ENCODE measurements at regions not wholly inside any gene's neighbourhood (a gene's known extent, or its start where the extent isn't known, plus 50 kb on each side); places are given as distances from the start of the nearest gene placed in this dataset.
"Not testable (repeated sequence)": the region's sequence is repeated elsewhere in the genome, so short reads cannot be mapped to it uniquely, and the experiment has no call there.

DNA sequence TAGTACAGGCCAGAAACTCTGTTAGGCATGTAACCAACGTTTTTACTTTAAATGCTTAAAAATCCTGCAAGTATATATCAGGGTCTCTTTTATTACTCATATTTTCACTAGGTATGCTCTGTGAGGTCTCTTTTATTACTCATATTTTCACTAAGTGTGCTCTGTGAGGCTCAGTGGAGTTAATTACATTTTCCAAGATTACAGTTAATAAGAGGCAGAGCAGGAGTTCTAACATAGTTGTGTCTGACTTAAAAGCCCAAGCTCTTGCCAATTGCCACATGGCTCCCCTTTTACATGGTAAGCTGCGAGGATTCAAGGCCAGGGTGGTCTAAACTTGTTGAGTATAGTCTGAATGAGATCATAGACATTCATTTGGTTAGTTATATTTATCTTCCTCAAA is 81.0 kb upstream of the ARMCX2 start:
- Mint-ChIP-seq H3K27me3 (no peaks in the 10 kb centered on the region), H3K9me3 (ENCODE audit: low read depth) (no peaks in the 10 kb centered on the region), H3K36me3 (no peaks in the 10 kb centered on the region), H3K4me3 (no peak overlapping the region), H3K27ac (no peak overlapping the region), H3K4me1 (no peaks in the 10 kb centered on the region)
- ATAC-seq (no peak), DNase-seq (no peak)
- CTCF ChIA-PET, result no interaction called here

DNA sequence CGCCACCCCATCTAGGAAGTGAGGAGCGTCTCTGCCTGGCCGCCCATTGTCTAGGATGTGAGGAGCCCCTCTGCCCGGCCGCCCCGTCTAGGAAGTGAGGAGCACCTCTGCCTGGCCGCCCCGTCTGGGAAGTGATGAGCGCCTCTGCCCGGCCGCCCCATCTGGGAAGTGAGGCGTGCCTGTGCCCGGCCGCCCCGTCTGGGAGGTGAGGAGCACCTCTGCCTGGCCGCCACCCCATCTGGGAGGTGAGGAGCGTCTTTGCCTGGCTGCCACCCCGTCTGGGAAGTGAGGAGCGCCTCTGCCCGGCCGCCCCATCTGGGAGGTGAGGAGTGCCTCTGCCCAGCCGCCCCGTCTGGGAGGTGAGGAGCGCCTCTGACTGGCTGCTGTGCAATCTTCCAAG is 79.2 kb upstream of the ARMCX2 start:
- H3K27ac Mint-ChIP-seq; H3K4me1 Mint-ChIP-seq; ATAC-seq; H3K9me3 Mint-ChIP-seq (ENCODE audit: low read depth); CTCF ChIA-PET; DNase-seq; H3K4me3 Mint-ChIP-seq; H3K36me3 Mint-ChIP-seq; H3K27me3 Mint-ChIP-seq: not testable (repeated sequence)

DNA sequence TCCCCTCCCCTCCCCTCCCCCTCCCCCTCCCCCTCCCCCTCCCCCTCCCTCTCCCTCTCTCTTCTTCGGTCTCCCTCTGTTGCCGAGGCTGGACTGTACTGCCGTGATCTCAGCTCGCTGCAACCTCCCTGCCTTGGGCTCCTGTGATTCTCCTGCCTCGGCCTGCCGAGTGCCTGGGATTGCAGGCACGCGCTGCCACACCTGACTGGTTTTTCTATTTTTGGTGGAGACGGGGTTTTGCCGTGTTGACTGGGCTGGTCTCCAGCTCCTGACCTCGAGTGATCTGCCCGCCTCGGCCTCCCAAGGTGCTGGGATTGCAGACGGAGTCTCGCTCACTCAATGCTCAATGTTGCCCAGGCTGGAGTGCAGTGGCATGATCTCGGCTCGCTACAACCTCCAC is 78.8 kb upstream of the ARMCX2 start:
- CTCF ChIA-PET; ATAC-seq; H3K4me3 Mint-ChIP-seq; H3K36me3 Mint-ChIP-seq; H3K4me1 Mint-ChIP-seq; H3K9me3 Mint-ChIP-seq (ENCODE audit: low read depth); DNase-seq; H3K27ac Mint-ChIP-seq; H3K27me3 Mint-ChIP-seq: not testable (repeated sequence)

DNA sequence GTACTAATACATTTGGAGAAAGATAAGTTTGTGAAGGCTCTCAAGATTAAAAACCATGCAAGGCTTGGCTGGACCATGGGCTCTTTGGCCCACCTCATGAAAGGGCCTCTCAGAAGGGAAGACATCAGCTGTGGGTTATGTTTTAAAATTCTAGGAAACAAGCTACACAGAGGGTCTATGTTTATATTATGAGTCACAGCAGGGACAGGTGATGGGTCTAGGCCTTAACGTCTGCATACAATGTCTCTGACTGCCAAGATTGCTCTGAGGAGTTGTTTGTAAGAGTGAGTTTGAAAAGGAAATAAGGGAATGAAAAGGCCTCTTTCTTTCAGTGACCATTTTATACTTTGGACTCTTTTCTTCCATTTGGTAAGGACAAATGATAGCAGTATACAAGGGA is 77.0 kb upstream of the ARMCX2 start:
- no peaks in the 10 kb centered on the region for H3K4me1 Mint-ChIP-seq
- H3K9me3 Mint-ChIP-seq (ENCODE audit: low read depth), result no peaks in the 10 kb centered on the region
- CTCF ChIA-PET, result no interaction called here
- no peaks in the 10 kb centered on the region for H3K27me3 Mint-ChIP-seq
- H3K36me3 Mint-ChIP-seq, result no peaks in the 10 kb centered on the region
- DNase-seq (no peak), ATAC-seq (no peak)
- H3K4me3 Mint-ChIP-seq, result no peak overlapping the region
- H3K27ac Mint-ChIP-seq, result no peak overlapping the region

DNA sequence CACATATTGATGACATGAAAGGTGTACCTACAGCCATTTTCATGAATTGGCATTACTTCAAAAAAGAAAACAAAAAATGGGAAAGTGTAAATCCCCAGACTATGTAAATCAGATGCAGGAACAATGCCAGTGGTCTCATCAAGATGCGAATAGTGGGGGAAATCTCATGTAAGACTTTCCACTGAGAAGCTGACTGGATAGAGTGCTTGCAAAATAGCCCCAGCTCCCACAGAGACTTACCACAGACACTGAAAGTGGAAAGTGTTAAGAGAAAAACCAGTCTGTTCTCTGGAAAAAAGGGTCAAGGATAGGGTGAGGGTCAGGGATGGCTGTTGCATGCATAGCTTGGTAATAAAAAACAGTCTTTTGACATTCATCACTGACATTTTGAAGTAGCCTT is 73.2 kb upstream of the ARMCX2 start:
- no peak overlapping the region for H3K27ac Mint-ChIP-seq
- no peaks in the 10 kb centered on the region for H3K36me3 Mint-ChIP-seq
- no peaks in the 10 kb centered on the region for H3K4me1 Mint-ChIP-seq
- H3K4me3 Mint-ChIP-seq, result no peak overlapping the region
- H3K9me3 Mint-ChIP-seq (ENCODE audit: low read depth), result no peaks in the 10 kb centered on the region
- CTCF ChIA-PET, result no interaction called here
- no peaks in the 10 kb centered on the region for H3K27me3 Mint-ChIP-seq
- DNase-seq (no peak), ATAC-seq (no peak)

DNA sequence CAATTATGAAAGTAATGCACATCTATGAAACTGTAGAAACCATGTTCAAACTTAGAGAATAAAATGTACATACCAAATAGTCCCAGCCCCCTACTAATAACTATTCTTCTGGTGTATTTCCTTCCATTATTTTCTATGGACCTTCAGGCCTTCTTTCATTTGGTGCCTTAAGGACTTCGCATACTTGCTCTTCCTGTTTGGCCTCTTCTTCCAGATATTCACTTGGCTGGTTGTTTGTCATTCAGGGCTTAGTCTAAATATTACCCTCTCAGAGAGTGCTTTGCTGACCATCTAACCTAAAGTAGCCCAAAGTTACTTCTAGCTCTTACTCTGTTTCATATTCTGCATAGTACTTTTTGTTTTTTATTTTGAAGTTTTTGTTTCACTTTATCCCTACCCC is 70.3 kb upstream of the ARMCX2 start:
- Mint-ChIP-seq H3K36me3 (no peaks in the 10 kb centered on the region), H3K4me1 (no peaks in the 10 kb centered on the region), H3K27me3 (peaks cover 9% of the 10 kb centered on the region), H3K4me3 (no peak overlapping the region), H3K9me3 (ENCODE audit: low read depth) (no peaks in the 10 kb centered on the region), H3K27ac (no peak overlapping the region)
- CTCF ChIA-PET, result no interaction called here
- DNase-seq (no peak), ATAC-seq (no peak)

Data from activated CD8-positive, alpha-beta memory T cell treated with anti-CD3 and anti-CD28 coated beads, Interleukin-2, amount 10 ng/mL, durations not matched to agents 7 days and 5 days (primary cell).